ENCODE measurements at regions not wholly inside any gene's neighbourhood (a gene's known extent, or its start where the extent isn't known, plus 50 kb on each side); places are given as distances from the start of the nearest gene placed in this dataset.

DNA sequence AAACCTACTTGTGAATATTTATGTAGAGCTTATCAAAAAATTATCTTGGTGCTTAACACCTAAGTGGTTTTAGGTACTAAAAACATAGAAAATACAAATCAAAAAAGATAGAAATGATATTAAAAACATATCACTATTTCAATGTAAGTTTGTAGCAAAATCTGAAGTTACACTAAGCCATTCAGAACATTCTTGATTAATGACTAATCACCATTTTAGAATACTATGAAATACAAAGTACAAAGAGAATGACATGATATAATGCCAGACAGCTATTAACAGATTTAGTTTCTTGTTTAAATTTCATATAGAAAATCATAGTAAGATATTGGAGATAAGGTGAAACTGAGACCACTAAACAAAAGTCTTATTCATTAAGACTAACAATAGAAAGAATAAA is 169.7 kb upstream of the AGTR1 start:
- no peak overlapping the region for H3K4me3 ChIP-seq (ENCODE audit: low read length)
- H3K4me2 ChIP-seq (ENCODE audit: low read depth, low read length, poor library complexity, severe bottlenecking) = no peak overlapping the region
- no peaks in the 10 kb centered on the region for H3K9me2 ChIP-seq (replicated peaks; ENCODE audit: insufficient read depth, low read length)
- no peak overlapping the region for H3K27ac ChIP-seq (ENCODE audit: low read length)
- no peaks in the 10 kb centered on the region for H3K9me3 ChIP-seq (ENCODE audit: low read length)
- no peak overlapping the region for H3K9ac ChIP-seq (ENCODE audit: low read length)
- H3K27me3 ChIP-seq (ENCODE audit: low read length) = no peaks in the 10 kb centered on the region
- H4K20me1 ChIP-seq (ENCODE audit: insufficient read depth, low read depth, low read length) = no peaks in the 10 kb centered on the region
- H3K36me3 ChIP-seq (ENCODE audit: insufficient read depth, low read length) = no peaks in the 10 kb centered on the region
- no peaks in the 10 kb centered on the region for H3K79me2 ChIP-seq (ENCODE audit: low read length)
- H2AFZ ChIP-seq (ENCODE audit: low read length) = no peak overlapping the region
- no peak for DNase-seq
- no peaks in the 10 kb centered on the region for H3K4me1 ChIP-seq (ENCODE audit: low read length)

DNA sequence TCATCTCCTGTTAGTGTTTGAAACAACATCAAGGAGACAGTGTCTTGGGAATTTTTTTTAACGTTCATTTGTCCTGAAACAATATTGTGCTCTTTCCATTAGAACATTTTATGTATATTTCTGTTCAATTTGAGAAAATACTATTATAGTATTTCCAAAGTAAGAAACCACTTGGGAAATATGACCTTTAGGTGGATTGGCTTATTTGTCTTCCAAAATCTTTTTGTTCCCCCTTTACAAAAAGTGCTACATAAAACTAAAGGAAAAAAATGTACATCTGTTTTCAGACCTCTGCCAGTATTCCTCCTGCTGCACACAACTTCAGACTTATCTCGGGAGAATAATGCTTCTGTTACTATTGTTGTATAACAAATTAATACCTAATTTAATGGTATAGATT is 165.9 kb upstream of the AGTR1 start:
- H3K36me3 ChIP-seq (ENCODE audit: insufficient read depth, low read length) = no peaks in the 10 kb centered on the region
- H3K27me3 ChIP-seq (ENCODE audit: low read length) = no peaks in the 10 kb centered on the region
- H3K27ac ChIP-seq (ENCODE audit: low read length) = no peak overlapping the region
- no peaks in the 10 kb centered on the region for H3K4me1 ChIP-seq (ENCODE audit: low read length)
- no peaks in the 10 kb centered on the region for H3K9me2 ChIP-seq (replicated peaks; ENCODE audit: insufficient read depth, low read length)
- no peak overlapping the region for H3K4me3 ChIP-seq (ENCODE audit: low read length)
- H3K79me2 ChIP-seq (ENCODE audit: low read length) = no peaks in the 10 kb centered on the region
- H3K9ac ChIP-seq (ENCODE audit: low read length) = no peak overlapping the region
- no peak for DNase-seq
- no peak overlapping the region for H3K4me2 ChIP-seq (ENCODE audit: low read depth, low read length, poor library complexity, severe bottlenecking)
- H3K9me3 ChIP-seq (ENCODE audit: low read length) = no peaks in the 10 kb centered on the region
- H4K20me1 ChIP-seq (ENCODE audit: insufficient read depth, low read depth, low read length) = no peaks in the 10 kb centered on the region
- no peak overlapping the region for H2AFZ ChIP-seq (ENCODE audit: low read length)

DNA sequence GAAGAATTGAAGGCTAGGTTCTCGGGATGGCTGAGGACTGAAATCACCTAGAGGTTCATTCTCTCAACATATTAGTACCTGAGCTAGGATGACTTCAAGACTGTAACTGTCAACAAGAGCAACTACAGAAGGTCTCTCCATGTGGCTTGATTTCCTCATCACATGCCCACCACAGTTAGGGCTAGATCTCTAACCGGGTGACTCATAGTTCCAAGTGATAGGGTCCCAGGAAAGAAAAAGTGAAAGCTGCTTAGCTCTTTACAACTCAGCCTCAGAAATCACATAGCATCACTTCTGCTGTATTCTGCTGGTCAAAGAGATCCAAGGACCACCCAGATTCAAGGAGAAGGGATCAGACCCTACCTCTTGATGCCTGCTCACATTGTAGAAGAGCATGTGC is 165.4 kb upstream of the AGTR1 start:
- H3K9me3 ChIP-seq (ENCODE audit: low read length) = no peaks in the 10 kb centered on the region
- no peaks in the 10 kb centered on the region for H3K9me2 ChIP-seq (replicated peaks; ENCODE audit: insufficient read depth, low read length)
- no peak overlapping the region for H3K4me2 ChIP-seq (ENCODE audit: low read depth, low read length, poor library complexity, severe bottlenecking)
- DNase-seq = no peak
- no peaks in the 10 kb centered on the region for H3K4me1 ChIP-seq (ENCODE audit: low read length)
- H4K20me1 ChIP-seq (ENCODE audit: insufficient read depth, low read depth, low read length) = no peaks in the 10 kb centered on the region
- H3K27me3 ChIP-seq (ENCODE audit: low read length) = no peaks in the 10 kb centered on the region
- H3K36me3 ChIP-seq (ENCODE audit: insufficient read depth, low read length) = no peaks in the 10 kb centered on the region
- H3K4me3 ChIP-seq (ENCODE audit: low read length) = no peak overlapping the region
- H2AFZ ChIP-seq (ENCODE audit: low read length) = no peak overlapping the region
- H3K27ac ChIP-seq (ENCODE audit: low read length) = no peak overlapping the region
- H3K9ac ChIP-seq (ENCODE audit: low read length) = no peak overlapping the region
- no peaks in the 10 kb centered on the region for H3K79me2 ChIP-seq (ENCODE audit: low read length)

DNA sequence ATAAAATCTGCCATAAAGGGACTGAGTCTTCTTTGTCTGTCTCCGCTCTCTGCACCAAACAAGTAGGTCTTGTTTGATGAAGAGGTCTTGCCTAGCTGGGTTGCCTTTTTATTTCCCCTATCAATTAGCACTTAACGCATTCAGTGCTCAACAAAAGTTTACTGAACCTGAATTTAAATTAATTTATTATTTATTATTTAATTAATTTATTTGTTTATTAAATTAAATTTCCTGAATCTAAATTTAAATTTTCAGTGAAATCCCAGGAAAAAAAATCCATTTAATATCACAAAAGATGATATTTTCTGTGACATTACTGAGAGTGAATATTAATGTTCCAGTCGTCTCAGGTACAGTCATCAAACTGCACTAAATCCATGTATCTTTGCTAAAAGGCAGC is 164.9 kb upstream of the AGTR1 start:
- Histone ChIP-seq H3K4me1 (ENCODE audit: low read length) (no peaks in the 10 kb centered on the region), H3K4me2 (ENCODE audit: low read depth, low read length, poor library complexity, severe bottlenecking) (no peak overlapping the region), H3K4me3 (ENCODE audit: low read length) (no peak overlapping the region), H3K27ac (ENCODE audit: low read length) (no peak overlapping the region), H3K9ac (ENCODE audit: low read length) (no peak overlapping the region), H2AFZ (ENCODE audit: low read length) (no peak overlapping the region), H3K9me2 (replicated peaks; ENCODE audit: insufficient read depth, low read length) (no peaks in the 10 kb centered on the region), H3K36me3 (ENCODE audit: insufficient read depth, low read length) (no peaks in the 10 kb centered on the region), H3K9me3 (ENCODE audit: low read length) (no peaks in the 10 kb centered on the region), H3K79me2 (ENCODE audit: low read length) (no peaks in the 10 kb centered on the region), H4K20me1 (ENCODE audit: insufficient read depth, low read depth, low read length) (no peaks in the 10 kb centered on the region), H3K27me3 (ENCODE audit: low read length) (no peaks in the 10 kb centered on the region)
- DNase-seq = no peak

DNA sequence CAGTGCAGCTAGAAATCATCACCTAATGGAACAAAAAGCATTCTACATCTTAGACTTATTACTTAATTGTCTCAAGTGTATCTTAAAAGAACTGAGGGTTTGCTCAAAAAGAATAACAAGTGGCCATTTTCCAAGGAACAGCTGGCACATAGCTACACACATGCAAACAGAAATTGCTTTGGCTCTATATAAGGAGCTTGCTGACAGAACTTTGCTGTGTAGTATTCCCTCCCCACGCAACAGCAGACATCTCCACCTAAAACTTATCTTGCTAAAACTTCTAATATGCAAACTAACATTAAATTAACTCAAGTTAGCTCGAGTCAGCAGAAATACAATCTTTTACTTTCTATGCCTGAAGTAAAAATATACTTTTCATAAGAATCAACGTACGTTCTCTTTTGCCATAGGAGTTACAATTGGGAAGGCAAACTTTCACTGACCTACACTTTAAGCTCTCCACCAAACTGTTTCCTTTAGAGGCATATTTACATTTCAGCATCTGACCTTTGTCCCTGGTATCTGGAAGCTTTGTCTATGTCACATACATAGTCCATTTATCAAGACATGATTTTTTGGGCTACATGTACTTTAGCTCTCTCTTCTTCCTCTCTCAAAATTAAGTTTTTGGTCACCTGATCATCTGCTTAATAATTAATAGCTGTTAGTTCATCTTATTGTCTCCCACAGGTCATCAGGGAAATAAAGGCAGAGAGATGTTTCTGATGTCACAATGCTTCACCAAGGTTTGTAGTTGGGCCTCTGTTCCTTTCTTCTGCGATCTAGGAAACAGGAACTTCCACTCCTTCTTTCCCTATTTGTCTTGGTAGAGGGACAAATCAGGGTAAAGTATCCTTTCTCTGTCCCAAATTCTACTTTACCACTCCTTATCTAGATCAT is 163.4 kb upstream of the AGTR1 start:
- H3K4me1 ChIP-seq (ENCODE audit: low read length) = no peaks in the 10 kb centered on the region
- H3K4me2 ChIP-seq (ENCODE audit: low read depth, low read length, poor library complexity, severe bottlenecking) = no peak overlapping the region
- no peak overlapping the region for H3K9ac ChIP-seq (ENCODE audit: low read length)
- no peaks in the 10 kb centered on the region for H3K27me3 ChIP-seq (ENCODE audit: low read length)
- no peaks in the 10 kb centered on the region for H3K9me2 ChIP-seq (replicated peaks; ENCODE audit: insufficient read depth, low read length)
- H4K20me1 ChIP-seq (ENCODE audit: insufficient read depth, low read depth, low read length) = no peaks in the 10 kb centered on the region
- no peaks in the 10 kb centered on the region for H3K79me2 ChIP-seq (ENCODE audit: low read length)
- H3K27ac ChIP-seq (ENCODE audit: low read length) = no peak overlapping the region
- no peak for DNase-seq
- H3K4me3 ChIP-seq (ENCODE audit: low read length) = no peak overlapping the region
- H3K36me3 ChIP-seq (ENCODE audit: insufficient read depth, low read length) = no peaks in the 10 kb centered on the region
- no peaks in the 10 kb centered on the region for H3K9me3 ChIP-seq (ENCODE audit: low read length)
- H2AFZ ChIP-seq (ENCODE audit: low read length) = no peak overlapping the region

DNA sequence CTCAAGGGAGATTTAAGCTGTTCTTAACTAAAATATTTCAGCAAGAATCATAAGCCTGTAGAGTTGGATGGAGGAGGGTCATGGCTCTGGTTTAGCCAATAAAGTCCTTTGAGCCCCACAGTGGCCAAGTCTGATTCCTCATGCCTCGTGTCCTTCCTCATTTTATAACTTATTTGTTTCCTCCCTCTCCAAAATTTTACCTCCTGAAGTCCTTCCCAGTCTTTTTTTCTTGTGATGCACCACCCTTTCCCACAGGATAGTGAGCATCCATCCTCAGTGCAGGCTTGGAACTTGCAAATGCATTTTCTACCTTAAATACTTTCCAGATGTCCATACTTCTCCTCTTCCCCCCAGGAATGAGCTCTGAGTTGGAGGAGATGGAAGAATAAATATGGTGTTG is 162.7 kb upstream of the AGTR1 start:
- H3K27ac ChIP-seq (ENCODE audit: low read length) = no peak overlapping the region
- H3K9me2 ChIP-seq (replicated peaks; ENCODE audit: insufficient read depth, low read length) = no peaks in the 10 kb centered on the region
- no peaks in the 10 kb centered on the region for H3K36me3 ChIP-seq (ENCODE audit: insufficient read depth, low read length)
- H3K4me1 ChIP-seq (ENCODE audit: low read length) = no peaks in the 10 kb centered on the region
- no peak overlapping the region for H3K4me3 ChIP-seq (ENCODE audit: low read length)
- no peak overlapping the region for H3K4me2 ChIP-seq (ENCODE audit: low read depth, low read length, poor library complexity, severe bottlenecking)
- no peaks in the 10 kb centered on the region for H4K20me1 ChIP-seq (ENCODE audit: insufficient read depth, low read depth, low read length)
- H2AFZ ChIP-seq (ENCODE audit: low read length) = no peak overlapping the region
- no peak for DNase-seq
- H3K27me3 ChIP-seq (ENCODE audit: low read length) = no peaks in the 10 kb centered on the region
- H3K9me3 ChIP-seq (ENCODE audit: low read length) = no peaks in the 10 kb centered on the region
- H3K79me2 ChIP-seq (ENCODE audit: low read length) = no peaks in the 10 kb centered on the region
- no peak overlapping the region for H3K9ac ChIP-seq (ENCODE audit: low read length)

DNA sequence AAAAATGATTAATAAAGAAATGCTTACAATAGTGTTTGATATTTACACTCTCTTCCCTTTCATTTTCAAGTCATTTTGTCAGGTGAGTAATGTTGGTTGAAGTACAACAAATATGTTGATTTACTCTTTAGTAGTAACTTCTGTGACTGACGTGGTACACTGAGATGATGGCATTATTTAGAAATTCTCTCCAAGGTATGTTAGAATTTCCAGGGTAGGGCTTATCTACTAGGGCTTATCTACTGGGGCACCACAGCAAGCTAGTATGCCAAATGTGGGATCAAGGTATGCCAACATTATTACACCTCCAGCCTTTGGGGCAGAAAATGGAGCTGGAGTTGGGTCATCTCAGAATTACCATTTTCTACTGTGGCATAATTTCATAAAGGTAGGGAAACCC is 157.4 kb upstream of the AGTR1 start:
- H2AFZ ChIP-seq (ENCODE audit: low read length) = no peak overlapping the region
- H3K36me3 ChIP-seq (ENCODE audit: insufficient read depth, low read length) = no peaks in the 10 kb centered on the region
- no peaks in the 10 kb centered on the region for H3K79me2 ChIP-seq (ENCODE audit: low read length)
- H4K20me1 ChIP-seq (ENCODE audit: insufficient read depth, low read depth, low read length) = no peaks in the 10 kb centered on the region
- H3K27ac ChIP-seq (ENCODE audit: low read length) = no peak overlapping the region
- H3K4me1 ChIP-seq (ENCODE audit: low read length) = no peaks in the 10 kb centered on the region
- DNase-seq = no peak
- no peak overlapping the region for H3K4me3 ChIP-seq (ENCODE audit: low read length)
- no peak overlapping the region for H3K4me2 ChIP-seq (ENCODE audit: low read depth, low read length, poor library complexity, severe bottlenecking)
- H3K27me3 ChIP-seq (ENCODE audit: low read length) = no peaks in the 10 kb centered on the region
- no peaks in the 10 kb centered on the region for H3K9me3 ChIP-seq (ENCODE audit: low read length)
- H3K9ac ChIP-seq (ENCODE audit: low read length) = no peak overlapping the region
- no peaks in the 10 kb centered on the region for H3K9me2 ChIP-seq (replicated peaks; ENCODE audit: insufficient read depth, low read length)

DNA sequence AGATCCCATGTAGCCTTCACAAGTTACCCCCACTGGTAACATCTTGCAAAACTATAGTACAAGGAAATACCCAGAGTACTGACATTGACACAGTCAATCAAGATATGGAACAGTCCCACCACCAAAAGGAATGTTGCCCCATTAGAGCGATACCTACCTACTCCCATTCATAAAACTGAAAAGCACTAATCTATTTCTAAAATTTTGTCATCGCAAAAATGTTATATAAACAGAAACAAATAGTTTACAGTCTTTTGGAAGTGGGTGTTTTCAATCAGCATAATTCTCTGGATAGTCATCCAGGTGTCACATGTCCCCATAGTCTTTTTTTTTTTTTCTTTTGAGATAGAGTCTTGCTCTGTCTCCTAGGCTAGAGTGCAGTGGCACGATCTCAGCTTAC is 156.9 kb upstream of the AGTR1 start:
- no peak for DNase-seq
- Histone ChIP-seq H3K4me2 (ENCODE audit: low read depth, low read length, poor library complexity, severe bottlenecking) (no peak overlapping the region), H3K27me3 (ENCODE audit: low read length) (no peaks in the 10 kb centered on the region), H3K9me3 (ENCODE audit: low read length) (no peaks in the 10 kb centered on the region), H3K9ac (ENCODE audit: low read length) (no peak overlapping the region), H3K27ac (ENCODE audit: low read length) (no peak overlapping the region), H3K9me2 (replicated peaks; ENCODE audit: insufficient read depth, low read length) (no peaks in the 10 kb centered on the region), H3K79me2 (ENCODE audit: low read length) (no peaks in the 10 kb centered on the region), H4K20me1 (ENCODE audit: insufficient read depth, low read depth, low read length) (no peaks in the 10 kb centered on the region), H3K4me1 (ENCODE audit: low read length) (no peaks in the 10 kb centered on the region), H2AFZ (ENCODE audit: low read length) (no peak overlapping the region), H3K36me3 (ENCODE audit: insufficient read depth, low read length) (no peaks in the 10 kb centered on the region), H3K4me3 (ENCODE audit: low read length) (no peak overlapping the region)

Measured in Karpas-422 (cell line).